Liver (tissue), 3 donors: ENCODE measurements at regions not wholly inside any gene's neighbourhood (a gene's known extent, or its start where the extent isn't known, plus 50 kb on each side); places are given as distances from the start of the nearest gene placed in this dataset.

Experiments used
- ATF3 ChIP-seq: IDR thresholded peaks from 2 replicates; pipeline ENCODE4 v1.6.1; 2016; ENCODE audit warnings: antibody characterized with exemption
- CTCF ChIP-seq: fragments of 150-350 bp; IDR thresholded peaks from 2 replicates; pipeline ENCODE4 v1.5.1; 2017; ENCODE audit warnings: improper control_type of control experiment, low read depth, low read length; ENCODE audit not compliant: missing input control
- GABPA ChIP-seq, 2 donors: IDR thresholded peaks in 1 of 2; conservative IDR thresholded peaks in 1 of 2; 2 replicates each; pipeline ENCODE4 v1.6.1; 2016; ENCODE audit warnings: antibody characterized with exemption in 2 of 2, mild to moderate bottlenecking in 1 of 2, moderate library complexity in 1 of 2
- RAD21 ChIP-seq, 2 donors: IDR thresholded peaks; 2 replicates each; pipeline ENCODE4 v1.6.1; 2016; ENCODE audit warnings: antibody characterized with exemption in 2 of 2, mild to moderate bottlenecking in 2 of 2
- RXRA ChIP-seq, 2 donors: IDR thresholded peaks; 2 replicates each; pipeline ENCODE4 v1.6.1; 2017 to 2018; ENCODE audit warnings: antibody characterized with exemption in 2 of 2, mild to moderate bottlenecking in 1 of 2
- SP1 ChIP-seq: IDR thresholded peaks from 2 replicates; pipeline ENCODE4 v1.6.1; 2018; ENCODE audit warnings: antibody characterized with exemption, mild to moderate bottlenecking
- TAF1 ChIP-seq: conservative IDR thresholded peaks from 2 replicates; pipeline ENCODE4 v1.6.1; 2016; ENCODE audit warnings: antibody characterized with exemption, mild to moderate bottlenecking
- YY1 ChIP-seq: IDR thresholded peaks from 2 replicates; pipeline ENCODE4 v1.6.1; 2016; ENCODE audit warnings: antibody characterized with exemption, mild to moderate bottlenecking
- TF ChIP-seq, protein P1 (sequence below): IDR thresholded peaks from 2 replicates; pipeline ENCODE4 v1.6.1; 2016; ENCODE audit warnings: antibody characterized with exemption
- donor health status: healthy.
- donor health status: healthy.

DNA sequence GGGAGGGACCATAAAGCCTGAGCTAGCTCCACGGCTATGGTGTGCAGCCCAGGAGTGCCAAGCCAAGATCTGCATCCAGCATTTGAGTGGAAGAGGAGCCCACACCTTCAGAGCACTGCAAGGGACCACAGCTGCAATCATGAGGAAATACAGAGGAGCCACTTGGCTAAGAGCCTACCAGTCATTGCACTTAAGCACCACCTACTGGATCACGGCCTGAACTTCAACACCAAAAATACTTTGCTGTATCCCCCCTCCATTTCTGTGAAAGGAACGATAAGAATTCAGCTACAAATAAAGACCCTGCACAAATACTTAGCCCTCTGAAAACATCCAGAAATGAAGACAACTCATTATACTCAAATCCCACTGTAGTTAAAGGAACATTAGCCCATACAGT, 545.3 kb downstream of the TSN start:
- no peak for TF ChIP-seq CTCF
- TF ChIP-seq GABPA (IDR thresholded peaks at IDR 0.05 in 1 of 2, conservative IDR thresholded peaks at IDR 0.05 in 1 of 2): no peak
- no peak for TF ChIP-seq RXRA (IDR thresholded peaks at IDR 0.05)
- no peak for TF ChIP-seq ATF3
- TF ChIP-seq, protein P1, sequence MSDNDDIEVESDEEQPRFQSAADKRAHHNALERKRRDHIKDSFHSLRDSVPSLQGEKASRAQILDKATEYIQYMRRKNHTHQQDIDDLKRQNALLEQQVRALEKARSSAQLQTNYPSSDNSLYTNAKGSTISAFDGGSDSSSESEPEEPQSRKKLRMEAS: no peak
- no peak for TF ChIP-seq RAD21 (IDR thresholded peaks at IDR 0.05)
- TF ChIP-seq TAF1: no peak
- no peak for TF ChIP-seq SP1
- TF ChIP-seq YY1: no peak
